ENCODE measurements at regions not wholly inside any gene's neighbourhood (a gene's known extent, or its start where the extent isn't known, plus 50 kb on each side); places are given as distances from the start of the nearest gene placed in this dataset.

- Histone ChIP-seq H3K36me3 (no peaks in the 10 kb centered on the region), H3K9me3 (no peaks in the 10 kb centered on the region), H3K27me3 (peaks cover 0 to 3% (median 0%) of the 10 kb centered on the region in 9 donors), H3K4me1 (no peaks in the 10 kb centered on the region), H3K4me3 (no peak overlapping the region), H3K27ac (no peak overlapping the region)
- intact Hi-C loops (cut with DNase I), result no loop called here
- no peak for TF ChIP-seq CTCF (IDR thresholded peaks at IDR 0.05)
- no peak for TF ChIP-seq POLR2A (IDR thresholded peaks at IDR 0.05)
- WGBS, 4 donors, result 91 to 97% (median 95%) methylated on average over 6 of the region's 6 CpGs
- no peak for DNase-seq
- ATAC-seq, result no peak
Observed at GRCh38 chr3:66827726-66828125, 170.4 kb upstream of the KBTBD8 start.

GRCh38 chr3:66828303-66828702 lies 169.8 kb upstream of the KBTBD8 start:
- ATAC-seq, result no peak
- Histone ChIP-seq H3K27ac (no peak overlapping the region), H3K27me3 (peaks cover 0 to 3% (median 0%) of the 10 kb centered on the region in 9 donors), H3K9me3 (no peaks in the 10 kb centered on the region), H3K4me1 (no peaks in the 10 kb centered on the region), H3K4me3 (no peak overlapping the region), H3K36me3 (no peaks in the 10 kb centered on the region)
- 61 to 84% (median 76%) methylated on average over 1 of the region's 1 CpG for WGBS, 4 donors
- no peak for TF ChIP-seq CTCF (IDR thresholded peaks at IDR 0.05)
- TF ChIP-seq POLR2A (IDR thresholded peaks at IDR 0.05), result no peak
- no peak for DNase-seq
- intact Hi-C loops (cut with DNase I), result no loop called here

- DNase-seq (no peak), ATAC-seq (no peak)
- Histone ChIP-seq H3K27me3 (peaks cover 0 to 3% (median 0%) of the 10 kb centered on the region in 9 donors), H3K36me3 (no peaks in the 10 kb centered on the region), H3K4me3 (no peak overlapping the region), H3K4me1 (no peaks in the 10 kb centered on the region), H3K27ac (no peak overlapping the region), H3K9me3 (no peaks in the 10 kb centered on the region)
- 40 to 57% (median 52%) methylated on average over 3 of the region's 3 CpGs for WGBS, 4 donors
- intact Hi-C loops (cut with DNase I), result no loop called here
- TF ChIP-seq POLR2A (IDR thresholded peaks at IDR 0.05) (no peak), CTCF (IDR thresholded peaks at IDR 0.05) (no peak)
Observed at GRCh38 chr3:66830301-66830700, 167.8 kb upstream of the KBTBD8 start.

- TF ChIP-seq POLR2A (IDR thresholded peaks at IDR 0.05) (no peak), CTCF (IDR thresholded peaks at IDR 0.05) (no peak)
- ATAC-seq (no peak), DNase-seq (no peak)
- 91 to 100% (median 95%) methylated on average over 1 of the region's 1 CpG for WGBS, 4 donors
- intact Hi-C loops (cut with DNase I), result no loop called here
- no peaks in the 10 kb centered on the region for H3K9me3 ChIP-seq
- H3K4me1 ChIP-seq, result no peaks in the 10 kb centered on the region
- peaks cover 0 to 3% (median 0%) of the 10 kb centered on the region in 9 donors for H3K27me3 ChIP-seq
- H3K27ac ChIP-seq, result no peak overlapping the region
- no peak overlapping the region for H3K4me3 ChIP-seq
- no peaks in the 10 kb centered on the region for H3K36me3 ChIP-seq
Observed at GRCh38 chr3:66831931-66832330, 166.2 kb upstream of the KBTBD8 start.

Measured in heart left ventricle (tissue), 16 donors.